Fibroblast of the aortic adventitia (primary cell): ENCODE measurements at regions not wholly inside any gene's neighbourhood (a gene's known extent, or its start where the extent isn't known, plus 50 kb on each side); places are given as distances from the start of the nearest gene placed in this dataset.

Experiments
- DNase-seq: peaks from one replicate; pipeline ENCODE4 v3.0.0-alpha.2; 2010; ENCODE audit warnings: low read depth
- H3K4me3 ChIP-seq: 2 replicates; pipeline ENCODE4 v1.5.1; 2011; ENCODE audit warnings: low read depth, mild to moderate bottlenecking, control low read depth, low read length, moderate library complexity
- CTCF ChIP-seq: IDR thresholded peaks from 2 replicates; pipeline ENCODE4 v1.5.1; 2011; ENCODE audit warnings: mild to moderate bottlenecking, low read length, control low read depth, inconsistent platforms; ENCODE audit not compliant: insufficient read depth

GRCh38 chr4:108237693-108238092, 69.0 kb upstream of the LEF1 start:
- no peak overlapping the region for H3K4me3 ChIP-seq
- TF ChIP-seq CTCF = no peak
- no peak for DNase-seq

GRCh38 chr4:108236264-108236663, 67.5 kb upstream of the LEF1 start:
- no peak for DNase-seq

GRCh38 chr4:108227923-108228322, 59.2 kb upstream of the LEF1 start:
- TF ChIP-seq CTCF = no peak
- no peak overlapping the region for H3K4me3 ChIP-seq
- no peak for DNase-seq

More at GRCh38 chr4:108236264-108236663, 67.5 kb upstream of the LEF1 start:
- H3K4me3 ChIP-seq = no peak overlapping the region
- no peak for TF ChIP-seq CTCF

- no peak for TF ChIP-seq CTCF
- no peak overlapping the region for H3K4me3 ChIP-seq
- peak; percentile 22 for DNase-seq
Measured at GRCh38 chr4:108224611-108225053, 55.9 kb upstream of the LEF1 start.

GRCh38 chr4:108223313-108223712, 54.6 kb upstream of the LEF1 start:
- TF ChIP-seq CTCF = no peak
- no peak overlapping the region for H3K4me3 ChIP-seq
- no peak for DNase-seq

- H3K4me3 ChIP-seq = no peak overlapping the region
- TF ChIP-seq CTCF = no peak
- DNase-seq = no peak
Measured at GRCh38 chr4:108219998-108220397, 51.3 kb upstream of the LEF1 start.
